HG03457 (cell line): ENCODE measurements at regions not wholly inside any gene's neighbourhood (a gene's known extent, or its start where the extent isn't known, plus 50 kb on each side); places are given as distances from the start of the nearest gene placed in this dataset.

Experiments
- ATAC-seq: cut with Tn5 transposase; IDR thresholded peaks from one replicate; pipeline ENCODE4 v1.9.1; 2021; ENCODE audit warnings: moderate number of reproducible peaks; ENCODE audit not compliant: unreplicated experiment

- no peak for ATAC-seq
These were observed 865.4 kb downstream of the TLE4 start for GRCh38 chr9:80437091-80437640.

- ATAC-seq = no peak
These were observed 863.8 kb downstream of the TLE4 start for GRCh38 chr9:80435591-80435990.

GRCh38 chr9:80426992-80427391, 855.2 kb downstream of the TLE4 start:
- ATAC-seq = no peak

GRCh38 chr9:80417211-80417773, 845.5 kb downstream of the TLE4 start:
- ATAC-seq = no peak

GRCh38 chr9:80410106-80410505, 838.3 kb downstream of the TLE4 start:
- ATAC-seq = no peak

- ATAC-seq = no peak
These were observed 835.5 kb downstream of the TLE4 start for GRCh38 chr9:80407220-80407619.

GRCh38 chr9:80401243-80401642, 829.5 kb downstream of the TLE4 start:
- no peak for ATAC-seq

GRCh38 chr9:80400624-80401230, 829.0 kb downstream of the TLE4 start:
- ATAC-seq = no peak

- ATAC-seq = no peak
These were observed 827.8 kb downstream of the TLE4 start for GRCh38 chr9:80399606-80400005.

- ATAC-seq = no peak
These were observed 816.1 kb downstream of the TLE4 start for GRCh38 chr9:80387828-80388227.

- no peak for ATAC-seq
These were observed 813.5 kb downstream of the TLE4 start for GRCh38 chr9:80385246-80385645.

GRCh38 chr9:80383331-80383730, 811.6 kb downstream of the TLE4 start:
- ATAC-seq = no peak

GRCh38 chr9:80382211-80382891, 810.6 kb downstream of the TLE4 start:
- ATAC-seq = no peak

GRCh38 chr9:80380301-80380700, 808.5 kb downstream of the TLE4 start:
- ATAC-seq = no peak

GRCh38 chr9:80378669-80379293, 807.0 kb downstream of the TLE4 start:
- no peak for ATAC-seq

GRCh38 chr9:80376180-80376579, 804.4 kb downstream of the TLE4 start:
- no peak for ATAC-seq

- no peak for ATAC-seq
These were observed 803.7 kb downstream of the TLE4 start for GRCh38 chr9:80375477-80375876.

- ATAC-seq = no peak
These were observed 797.9 kb downstream of the TLE4 start for GRCh38 chr9:80369641-80370040.

- ATAC-seq = no peak
These were observed 794.9 kb downstream of the TLE4 start for GRCh38 chr9:80366626-80367025.

GRCh38 chr9:80359941-80360881, 788.4 kb downstream of the TLE4 start:
- ATAC-seq = no peak

- ATAC-seq = no peak
These were observed 787.5 kb downstream of the TLE4 start for GRCh38 chr9:80359291-80359690.
